ENCODE measurements at regions not wholly inside any gene's neighbourhood (a gene's known extent, or its start where the extent isn't known, plus 50 kb on each side); places are given as distances from the start of the nearest gene placed in this dataset.

- no peaks in the 10 kb centered on the region for H3K27me3 Mint-ChIP-seq (ENCODE audit: low read depth)
- no peak overlapping the region for H3K4me3 Mint-ChIP-seq
- POLR2A ChIA-PET = no interaction called here
- DNase-seq = no peak
- no peak overlapping the region for H3K27ac Mint-ChIP-seq
- H3K36me3 Mint-ChIP-seq (ENCODE audit: low read depth) = no peaks in the 10 kb centered on the region
- CTCF ChIA-PET = no interaction called here
- no peaks in the 10 kb centered on the region for H3K4me1 Mint-ChIP-seq (ENCODE audit: low read depth)
- no peak for ATAC-seq
- H3K9me3 Mint-ChIP-seq (ENCODE audit: insufficient read depth) = no peaks in the 10 kb centered on the region
Measured at GRCh38 chr18:984004-984403, 79.3 kb downstream of the ADCYAP1 start.

GRCh38 chr18:985212-985661, 80.6 kb downstream of the ADCYAP1 start:
- Mint-ChIP-seq H3K36me3 (ENCODE audit: low read depth) (no peaks in the 10 kb centered on the region), H3K27me3 (ENCODE audit: low read depth) (no peaks in the 10 kb centered on the region), H3K27ac (no peak overlapping the region), H3K4me1 (ENCODE audit: low read depth) (no peaks in the 10 kb centered on the region), H3K4me3 (no peak overlapping the region), H3K9me3 (ENCODE audit: insufficient read depth) (no peaks in the 10 kb centered on the region)
- POLR2A ChIA-PET = no interaction called here
- CTCF ChIA-PET = no interaction called here
- no peak for ATAC-seq
- no peak for DNase-seq

GRCh38 chr18:986051-986450, 81.4 kb downstream of the ADCYAP1 start:
- no peak overlapping the region for H3K4me3 Mint-ChIP-seq
- H3K27me3 Mint-ChIP-seq (ENCODE audit: low read depth) = no peaks in the 10 kb centered on the region

GRCh38 chr18:986552-986951, 81.9 kb downstream of the ADCYAP1 start:
- POLR2A ChIA-PET = no interaction called here
- Mint-ChIP-seq H3K4me3 (no peak overlapping the region), H3K27ac (no peak overlapping the region), H3K36me3 (ENCODE audit: low read depth) (no peaks in the 10 kb centered on the region), H3K27me3 (ENCODE audit: low read depth) (no peaks in the 10 kb centered on the region), H3K4me1 (ENCODE audit: low read depth) (no peaks in the 10 kb centered on the region), H3K9me3 (ENCODE audit: insufficient read depth) (no peaks in the 10 kb centered on the region)
- ATAC-seq (no peak), DNase-seq (no peak)
- CTCF ChIA-PET = no interaction called here

More at GRCh38 chr18:986051-986450, 81.4 kb downstream of the ADCYAP1 start:
- no peaks in the 10 kb centered on the region for H3K4me1 Mint-ChIP-seq (ENCODE audit: low read depth)
- ChIA-PET POLR2A (no interaction called here), CTCF (no interaction called here)
- DNase-seq (no peak), ATAC-seq (no peak)
- H3K27ac Mint-ChIP-seq = no peak overlapping the region
- H3K36me3 Mint-ChIP-seq (ENCODE audit: low read depth) = no peaks in the 10 kb centered on the region
- no peaks in the 10 kb centered on the region for H3K9me3 Mint-ChIP-seq (ENCODE audit: insufficient read depth)

GRCh38 chr18:987325-988186, 82.9 kb downstream of the ADCYAP1 start:
- Mint-ChIP-seq H3K27me3 (ENCODE audit: low read depth) (no peaks in the 10 kb centered on the region), H3K9me3 (ENCODE audit: insufficient read depth) (no peaks in the 10 kb centered on the region), H3K4me1 (ENCODE audit: low read depth) (no peaks in the 10 kb centered on the region), H3K4me3 (no peak overlapping the region), H3K36me3 (ENCODE audit: low read depth) (no peaks in the 10 kb centered on the region), H3K27ac (no peak overlapping the region)
- POLR2A ChIA-PET = no interaction called here
- CTCF ChIA-PET = no interaction called here
- DNase-seq (no peak), ATAC-seq (no peak)

GRCh38 chr18:989425-989824, 84.8 kb downstream of the ADCYAP1 start:
- no peak overlapping the region for H3K27ac Mint-ChIP-seq
- ChIA-PET CTCF (interaction anchor here (1.8 kb wide), 1 partner anchor 27 kb away, joined by 6 read pairs; no protein-coding TSS in a partner anchor), POLR2A (no interaction called here)
- no peaks in the 10 kb centered on the region for H3K36me3 Mint-ChIP-seq (ENCODE audit: low read depth)
- H3K4me1 Mint-ChIP-seq (ENCODE audit: low read depth) = no peaks in the 10 kb centered on the region
- H3K4me3 Mint-ChIP-seq = no peak overlapping the region
- H3K27me3 Mint-ChIP-seq (ENCODE audit: low read depth) = no peaks in the 10 kb centered on the region
- DNase-seq (no peak), ATAC-seq (no peak)
- no peaks in the 10 kb centered on the region for H3K9me3 Mint-ChIP-seq (ENCODE audit: insufficient read depth)

GRCh38 chr18:990197-990596, 85.5 kb downstream of the ADCYAP1 start:
- Mint-ChIP-seq H3K27me3 (ENCODE audit: low read depth) (no peaks in the 10 kb centered on the region), H3K4me3 (no peak overlapping the region), H3K27ac (no peak overlapping the region), H3K4me1 (ENCODE audit: low read depth) (no peaks in the 10 kb centered on the region), H3K36me3 (ENCODE audit: low read depth) (no peaks in the 10 kb centered on the region), H3K9me3 (ENCODE audit: insufficient read depth) (no peaks in the 10 kb centered on the region)
- ATAC-seq = no peak
- ChIA-PET CTCF (interaction anchor here (1.8 kb wide), 1 partner anchor 28 kb away, joined by 6 read pairs; no protein-coding TSS in a partner anchor), POLR2A (no interaction called here)
- no peak for DNase-seq

GRCh38 chr18:991441-991840, 86.8 kb downstream of the ADCYAP1 start:
- DNase-seq = no peak
- H3K27me3 Mint-ChIP-seq (ENCODE audit: low read depth) = no peaks in the 10 kb centered on the region
- H3K9me3 Mint-ChIP-seq (ENCODE audit: insufficient read depth) = no peaks in the 10 kb centered on the region
- H3K27ac Mint-ChIP-seq = no peak overlapping the region
- ATAC-seq = no peak
- H3K4me3 Mint-ChIP-seq = no peak overlapping the region
- ChIA-PET CTCF (no interaction called here), POLR2A (no interaction called here)
- no peaks in the 10 kb centered on the region for H3K4me1 Mint-ChIP-seq (ENCODE audit: low read depth)
- H3K36me3 Mint-ChIP-seq (ENCODE audit: low read depth) = no peaks in the 10 kb centered on the region

- DNase-seq (no peak), ATAC-seq (no peak)
- H3K4me1 Mint-ChIP-seq (ENCODE audit: low read depth) = no peaks in the 10 kb centered on the region
- ChIA-PET CTCF (interaction anchor here (1.1 kb wide), 1 partner anchor 154 kb away, joined by 3 read pairs; no protein-coding TSS in a partner anchor), POLR2A (interaction anchor here (0.8 kb wide), 1 partner anchor 1518 kb away, joined by 3 read pairs; no protein-coding TSS in a partner anchor)
- H3K9me3 Mint-ChIP-seq (ENCODE audit: insufficient read depth) = no peaks in the 10 kb centered on the region
- no peaks in the 10 kb centered on the region for H3K36me3 Mint-ChIP-seq (ENCODE audit: low read depth)
- H3K4me3 Mint-ChIP-seq = no peak overlapping the region
- H3K27me3 Mint-ChIP-seq (ENCODE audit: low read depth) = no peaks in the 10 kb centered on the region
- H3K27ac Mint-ChIP-seq = no peak overlapping the region
Measured at GRCh38 chr18:993560-993959, 88.9 kb downstream of the ADCYAP1 start.

- no peaks in the 10 kb centered on the region for H3K27me3 Mint-ChIP-seq (ENCODE audit: low read depth)
- ChIA-PET POLR2A (no interaction called here), CTCF (no interaction called here)
- H3K9me3 Mint-ChIP-seq (ENCODE audit: insufficient read depth) = no peaks in the 10 kb centered on the region
- ATAC-seq (no peak), DNase-seq (no peak)
- no peaks in the 10 kb centered on the region for H3K4me1 Mint-ChIP-seq (ENCODE audit: low read depth)
- no peak overlapping the region for H3K27ac Mint-ChIP-seq
- no peak overlapping the region for H3K4me3 Mint-ChIP-seq
- H3K36me3 Mint-ChIP-seq (ENCODE audit: low read depth) = no peaks in the 10 kb centered on the region
Measured at GRCh38 chr18:995629-996028, 91.0 kb downstream of the ADCYAP1 start.

- no peaks in the 10 kb centered on the region for H3K27me3 Mint-ChIP-seq (ENCODE audit: low read depth)
- no peaks in the 10 kb centered on the region for H3K4me1 Mint-ChIP-seq (ENCODE audit: low read depth)
- H3K4me3 Mint-ChIP-seq = no peak overlapping the region
- no peaks in the 10 kb centered on the region for H3K36me3 Mint-ChIP-seq (ENCODE audit: low read depth)
- DNase-seq (no peak), ATAC-seq (no peak)
- H3K27ac Mint-ChIP-seq = no peak overlapping the region
- CTCF ChIA-PET = no interaction called here
- H3K9me3 Mint-ChIP-seq (ENCODE audit: insufficient read depth) = no peaks in the 10 kb centered on the region
- POLR2A ChIA-PET = no interaction called here
Measured at GRCh38 chr18:997499-997898, 92.8 kb downstream of the ADCYAP1 start.

- POLR2A ChIA-PET = no interaction called here
- Mint-ChIP-seq H3K27me3 (ENCODE audit: low read depth) (no peaks in the 10 kb centered on the region), H3K4me1 (ENCODE audit: low read depth) (no peaks in the 10 kb centered on the region), H3K4me3 (no peak overlapping the region), H3K27ac (no peak overlapping the region), H3K36me3 (ENCODE audit: low read depth) (no peaks in the 10 kb centered on the region), H3K9me3 (ENCODE audit: insufficient read depth) (no peaks in the 10 kb centered on the region)
- ATAC-seq (no peak), DNase-seq (no peak)
- CTCF ChIA-PET = no interaction called here
Measured at GRCh38 chr18:998936-999335, 94.3 kb downstream of the ADCYAP1 start.

Data from activated CD8-positive, alpha-beta T cell treated with anti-CD3 and anti-CD28 coated beads, Interleukin-2, amount 10 ng/mL, durations not matched to agents 7 days and 5 days (primary cell).